Thyroid gland (tissue), 4 donors: ENCODE measurements at regions not wholly inside any gene's neighbourhood (a gene's known extent, or its start where the extent isn't known, plus 50 kb on each side); places are given as distances from the start of the nearest gene placed in this dataset.

Experiments
- CTCF ChIP-seq, 6 experiments: fragments of 200-600 bp in 3 of 6; fragments of 450-650 bp in 3 of 6; sonication (generic) in 3 of 6; IDR thresholded peaks; one replicate each; pipeline ENCODE4 v1.5.1; 2016 to 2019; ENCODE audit warnings: antibody characterized with exemption in 6 of 6, mild to moderate bottlenecking in 2 of 6, inconsistent platforms in 1 of 6, moderate library complexity in 1 of 6
- POLR2A ChIP-seq, 2 donors: fragments of 450-650 bp; IDR thresholded peaks; one replicate each; pipeline ENCODE4 v1.6.1; 2017; ENCODE audit warnings: antibody characterized with exemption in 2 of 2, mild to moderate bottlenecking in 2 of 2, moderate library complexity in 1 of 2

DNA sequence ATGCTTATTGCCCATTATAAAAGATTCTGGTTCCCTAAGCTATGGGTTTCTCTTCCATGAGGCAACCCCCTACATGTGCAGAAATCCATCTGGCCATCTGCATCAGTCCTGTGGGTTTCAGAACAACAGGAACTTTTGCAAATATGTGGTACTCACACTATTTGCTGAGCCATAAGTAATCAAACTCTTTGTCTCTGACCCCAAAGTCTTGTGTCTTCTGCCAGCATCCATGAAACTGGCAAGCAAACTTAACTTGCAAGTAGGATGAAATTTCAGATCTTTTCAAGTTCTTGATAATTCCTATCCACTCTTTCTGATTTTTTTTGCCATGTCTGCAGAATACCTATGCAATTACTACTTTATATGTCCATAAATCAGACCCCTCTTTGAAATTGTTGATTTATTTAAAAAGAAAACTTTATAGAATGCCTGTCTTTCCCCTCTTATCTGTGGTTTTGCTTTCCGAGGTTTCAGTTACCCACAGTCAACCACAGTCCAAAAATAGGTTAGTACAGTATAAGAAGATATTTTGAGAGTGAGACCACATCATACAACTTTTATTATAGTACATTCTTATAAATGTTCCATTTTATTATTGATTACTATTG is 158.4 kb upstream of the IRX3 start:
- no peak for TF ChIP-seq CTCF (IDR thresholded peaks at IDR 0.05)
- no peak for TF ChIP-seq POLR2A (IDR thresholded peaks at IDR 0.05)
